ENCODE measurements at regions not wholly inside any gene's neighbourhood (a gene's known extent, or its start where the extent isn't known, plus 50 kb on each side); places are given as distances from the start of the nearest gene placed in this dataset.

GRCh38 chr10:8230902-8231301, 176.4 kb downstream of the GATA3 start:
- no peak for ATAC-seq
- TF ChIP-seq PPARA (CRISPR knock-in tag; IDR thresholded peaks at IDR 0.05; ENCODE audit: borderline replicate concordance) (no peak), ARNTL (CRISPR knock-in tag; IDR thresholded peaks at IDR 0.05; ENCODE audit: borderline replicate concordance, low read depth) (no peak), POU6F1 (CRISPR knock-in tag; IDR thresholded peaks at IDR 0.05; ENCODE audit: borderline replicate concordance, low read depth) (no peak), CSDC2 (CRISPR knock-in tag; IDR thresholded peaks at IDR 0.05) (no peak), RARB (CRISPR knock-in tag; IDR thresholded peaks at IDR 0.05) (no peak), ZFP3 (CRISPR knock-in tag; IDR thresholded peaks at IDR 0.05) (no peak), OSR1 (CRISPR knock-in tag; IDR thresholded peaks at IDR 0.05) (no peak), TSHZ2 (CRISPR knock-in tag; IDR thresholded peaks at IDR 0.05) (no peak), ZNF70 (CRISPR knock-in tag; IDR thresholded peaks at IDR 0.05) (no peak), TOX (CRISPR knock-in tag; IDR thresholded peaks at IDR 0.05; ENCODE audit: borderline replicate concordance) (no peak), ZFP30 (CRISPR knock-in tag; IDR thresholded peaks at IDR 0.05) (no peak), ZNF8 (CRISPR knock-in tag; IDR thresholded peaks at IDR 0.05) (no peak), PATZ1 (CRISPR knock-in tag; IDR thresholded peaks at IDR 0.05; ENCODE audit: borderline replicate concordance) (no peak), BACH2 (CRISPR knock-in tag; IDR thresholded peaks at IDR 0.05; ENCODE audit: borderline replicate concordance) (no peak)

GRCh38 chr10:8233049-8233448, 178.6 kb downstream of the GATA3 start:
- ATAC-seq: no peak

GRCh38 chr10:8233832-8234259, 179.4 kb downstream of the GATA3 start:
- ATAC-seq: no peak
- TF ChIP-seq ZNF565 (CRISPR knock-in tag; conservative IDR thresholded peaks at IDR 0.05; ENCODE audit: low read depth) (no peak), GLIS3 (CRISPR knock-in tag; IDR thresholded peaks at IDR 0.05) (no peak), ARNTL (CRISPR knock-in tag; IDR thresholded peaks at IDR 0.05; ENCODE audit: borderline replicate concordance, low read depth) (no peak), CREB5 (CRISPR knock-in tag; IDR thresholded peaks at IDR 0.05; ENCODE audit: low read depth) (no peak), CSDC2 (CRISPR knock-in tag; IDR thresholded peaks at IDR 0.05) (no peak), BACH2 (CRISPR knock-in tag; IDR thresholded peaks at IDR 0.05; ENCODE audit: borderline replicate concordance) (no peak), ZC3H10 (CRISPR knock-in tag; IDR thresholded peaks at IDR 0.05) (no peak), TOX (CRISPR knock-in tag; IDR thresholded peaks at IDR 0.05; ENCODE audit: borderline replicate concordance) (no peak), ZNF8 (CRISPR knock-in tag; IDR thresholded peaks at IDR 0.05) (no peak), PATZ1 (CRISPR knock-in tag; IDR thresholded peaks at IDR 0.05; ENCODE audit: borderline replicate concordance) (no peak), CSRNP3 (CRISPR knock-in tag; IDR thresholded peaks at IDR 0.05) (no peak), OSR1 (CRISPR knock-in tag; IDR thresholded peaks at IDR 0.05) (no peak), SNAI2 (CRISPR knock-in tag; IDR thresholded peaks at IDR 0.05) (no peak), PPARA (CRISPR knock-in tag; IDR thresholded peaks at IDR 0.05; ENCODE audit: borderline replicate concordance) (no peak), POU6F1 (CRISPR knock-in tag; IDR thresholded peaks at IDR 0.05; ENCODE audit: borderline replicate concordance, low read depth) (no peak), ISL1 (CRISPR knock-in tag; IDR thresholded peaks at IDR 0.05) (no peak), ZNF70 (CRISPR knock-in tag; IDR thresholded peaks at IDR 0.05) (no peak)

More at GRCh38 chr10:8233049-8233448, 178.6 kb downstream of the GATA3 start:
- TF ChIP-seq TOX (CRISPR knock-in tag; IDR thresholded peaks at IDR 0.05; ENCODE audit: borderline replicate concordance): no peak
- TF ChIP-seq CSDC2 (CRISPR knock-in tag; IDR thresholded peaks at IDR 0.05): no peak
